GM23338 (cell line): ENCODE measurements at regions not wholly inside any gene's neighbourhood (a gene's known extent, or its start where the extent isn't known, plus 50 kb on each side); places are given as distances from the start of the nearest gene placed in this dataset.

Source experiments
- ATAC-seq: fragments of 200-7000 bp; cut with Tn5 transposase; 3 replicates; pipeline ENCODE4 v1.9.1; 2020
- DNase-seq: peaks from one replicate; pipeline ENCODE4 v3.0.0-alpha.2; 2015; ENCODE audit warnings: low spot score
- H2AFZ ChIP-seq: fragments of 200-600 bp; sonication (generic); 2 replicates; pipeline ENCODE4 v1.8.0; 2016; ENCODE audit warnings: antibody characterized with exemption, mild to moderate bottlenecking, moderate library complexity
- H3F3A ChIP-seq: fragments of 200-600 bp; sonication (generic); replicated peaks from 2 replicates; pipeline ENCODE4 v1.8.0; 2017; ENCODE audit warnings: antibody characterized with exemption, mixed run types, low read depth
- H3K27ac ChIP-seq: fragments of 200-600 bp; sonication (generic); 2 replicates; pipeline ENCODE4 v1.6.1; 2016; ENCODE audit warnings: low read depth
- H3K27me3 ChIP-seq: fragments of 200-600 bp; sonication (generic); 2 replicates; pipeline ENCODE4 v1.8.0; 2016; ENCODE audit warnings: mild to moderate bottlenecking, mixed run types, moderate library complexity; ENCODE audit not compliant: insufficient read depth
- H3K36me3 ChIP-seq: fragments of 200-600 bp; sonication (generic); 2 replicates; pipeline ENCODE4 v1.8.0; 2016; ENCODE audit warnings: mild to moderate bottlenecking; ENCODE audit not compliant: insufficient read depth
- H3K4me1 ChIP-seq: fragments of 200-600 bp; sonication (generic); 2 replicates; pipeline ENCODE4 v1.8.0; 2016; ENCODE audit warnings: mild to moderate bottlenecking, moderate library complexity; ENCODE audit not compliant: insufficient read depth
- H3K4me2 ChIP-seq: fragments of 200-600 bp; sonication (generic); 2 replicates; pipeline ENCODE4 v1.7.1; 2017; ENCODE audit warnings: mixed run types
- H3K4me3 ChIP-seq: fragments of 200-600 bp; sonication (generic); 2 replicates; pipeline ENCODE4 v1.6.1; 2016; ENCODE audit warnings: mixed run types
- H3K79me2 ChIP-seq: fragments of 200-600 bp; sonication (generic); replicated peaks from 2 replicates; pipeline ENCODE4 v1.8.0; 2017; ENCODE audit warnings: mild to moderate bottlenecking; ENCODE audit not compliant: insufficient read depth
- H3K9me2 ChIP-seq: fragments of 200-600 bp; sonication (generic); 2 replicates; pipeline ENCODE4 v1.8.0; 2017; ENCODE audit not compliant: insufficient read depth
- H4K20me1 ChIP-seq: fragments of 200-600 bp; sonication (generic); replicated peaks from 2 replicates; pipeline ENCODE4 v1.8.0; 2017; ENCODE audit warnings: mild to moderate bottlenecking; ENCODE audit not compliant: insufficient read depth
- H3K27ac Mint-ChIP-seq: 2 replicates; pipeline ENCODE4 v1.8.0; 2020; ENCODE audit warnings: inconsistent platforms, mild to moderate bottlenecking, moderate library complexity, mixed read lengths
- H3K27me3 Mint-ChIP-seq: 3 replicates; pipeline ENCODE4 v1.8.0; 2022; ENCODE audit warnings: low read depth, mild to moderate bottlenecking, moderate library complexity, mixed read lengths, inconsistent platforms; ENCODE audit not compliant: insufficient read depth, poor library complexity
- H3K36me3 Mint-ChIP-seq: 3 replicates; pipeline ENCODE4 v1.8.0; 2021; ENCODE audit warnings: low read depth, mild to moderate bottlenecking, inconsistent platforms, moderate library complexity, mixed read lengths
- H3K4me1 Mint-ChIP-seq: 3 replicates; pipeline ENCODE4 v1.8.0; 2020; ENCODE audit warnings: mild to moderate bottlenecking, inconsistent platforms, mixed read lengths
- H3K4me3 Mint-ChIP-seq: 3 replicates; pipeline ENCODE4 v1.8.0; 2021; ENCODE audit warnings: moderate library complexity, mild to moderate bottlenecking, inconsistent platforms, mixed read lengths
- H3K9me3 Mint-ChIP-seq: 3 replicates; pipeline ENCODE4 v1.8.0; 2020; ENCODE audit warnings: moderate library complexity, mild to moderate bottlenecking, inconsistent platforms, mixed read lengths
- EZH2phosphoT487 ChIP-seq: fragments of 200-600 bp; sonication (generic); IDR thresholded peaks from one replicate; pipeline ENCODE4 v1.8.1; 2018; ENCODE audit warnings: antibody characterized with exemption; ENCODE audit not compliant: unreplicated experiment
- JUNB ChIP-seq: IDR thresholded peaks from one replicate; pipeline ENCODE4 v1.6.1; 2016; ENCODE audit warnings: antibody characterized with exemption; ENCODE audit not compliant: unreplicated experiment
- NANOG ChIP-seq: IDR thresholded peaks from 2 replicates; pipeline ENCODE4 v1.6.1; 2016; ENCODE audit warnings: antibody characterized with exemption, borderline replicate concordance
- REST ChIP-seq: IDR thresholded peaks from one replicate; pipeline ENCODE4 v1.6.1; 2018; ENCODE audit warnings: antibody characterized with exemption; ENCODE audit not compliant: unreplicated experiment
- TF ChIP-seq, protein P1 (sequence below): fragments of 250-450 bp; sonication (Bioruptor Pico); IDR thresholded peaks from 2 replicates; pipeline ENCODE4 v1.5.0; 2020; ENCODE audit warnings: mild to moderate bottlenecking, moderate library complexity
- TF ChIP-seq, protein P2 (sequence below): IDR thresholded peaks from 2 replicates; pipeline ENCODE4 v1.6.1; 2016; ENCODE audit warnings: antibody characterized with exemption

DNA sequence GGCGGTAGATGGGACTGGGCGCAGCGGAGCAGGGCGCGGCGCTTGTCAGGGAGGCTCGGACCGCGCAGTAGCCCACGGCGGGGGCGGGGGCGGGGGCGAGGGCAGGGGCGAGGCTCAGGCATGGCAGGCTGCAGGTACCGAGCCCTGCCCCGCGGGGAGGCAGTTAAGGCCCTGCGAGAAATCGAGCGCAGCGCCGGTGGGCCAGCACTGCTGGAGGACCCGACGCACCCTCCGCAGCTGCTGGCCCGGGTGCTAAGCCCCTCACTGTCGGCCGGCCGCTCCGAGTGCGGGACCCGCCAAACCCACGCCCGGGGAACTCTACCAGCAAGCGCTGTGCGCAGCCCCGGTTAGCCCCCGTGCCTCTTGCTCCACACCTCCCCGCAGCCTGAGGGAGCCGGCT lies 90.2 kb upstream of the RPL38 start:
- no peak overlapping the region for H3K27ac Mint-ChIP-seq
- no peak for TF ChIP-seq JUNB
- TF ChIP-seq REST: no peak
- no peak for TF ChIP-seq NANOG
- TF ChIP-seq EZH2phosphoT487: no peak
- TF ChIP-seq, protein P1, sequence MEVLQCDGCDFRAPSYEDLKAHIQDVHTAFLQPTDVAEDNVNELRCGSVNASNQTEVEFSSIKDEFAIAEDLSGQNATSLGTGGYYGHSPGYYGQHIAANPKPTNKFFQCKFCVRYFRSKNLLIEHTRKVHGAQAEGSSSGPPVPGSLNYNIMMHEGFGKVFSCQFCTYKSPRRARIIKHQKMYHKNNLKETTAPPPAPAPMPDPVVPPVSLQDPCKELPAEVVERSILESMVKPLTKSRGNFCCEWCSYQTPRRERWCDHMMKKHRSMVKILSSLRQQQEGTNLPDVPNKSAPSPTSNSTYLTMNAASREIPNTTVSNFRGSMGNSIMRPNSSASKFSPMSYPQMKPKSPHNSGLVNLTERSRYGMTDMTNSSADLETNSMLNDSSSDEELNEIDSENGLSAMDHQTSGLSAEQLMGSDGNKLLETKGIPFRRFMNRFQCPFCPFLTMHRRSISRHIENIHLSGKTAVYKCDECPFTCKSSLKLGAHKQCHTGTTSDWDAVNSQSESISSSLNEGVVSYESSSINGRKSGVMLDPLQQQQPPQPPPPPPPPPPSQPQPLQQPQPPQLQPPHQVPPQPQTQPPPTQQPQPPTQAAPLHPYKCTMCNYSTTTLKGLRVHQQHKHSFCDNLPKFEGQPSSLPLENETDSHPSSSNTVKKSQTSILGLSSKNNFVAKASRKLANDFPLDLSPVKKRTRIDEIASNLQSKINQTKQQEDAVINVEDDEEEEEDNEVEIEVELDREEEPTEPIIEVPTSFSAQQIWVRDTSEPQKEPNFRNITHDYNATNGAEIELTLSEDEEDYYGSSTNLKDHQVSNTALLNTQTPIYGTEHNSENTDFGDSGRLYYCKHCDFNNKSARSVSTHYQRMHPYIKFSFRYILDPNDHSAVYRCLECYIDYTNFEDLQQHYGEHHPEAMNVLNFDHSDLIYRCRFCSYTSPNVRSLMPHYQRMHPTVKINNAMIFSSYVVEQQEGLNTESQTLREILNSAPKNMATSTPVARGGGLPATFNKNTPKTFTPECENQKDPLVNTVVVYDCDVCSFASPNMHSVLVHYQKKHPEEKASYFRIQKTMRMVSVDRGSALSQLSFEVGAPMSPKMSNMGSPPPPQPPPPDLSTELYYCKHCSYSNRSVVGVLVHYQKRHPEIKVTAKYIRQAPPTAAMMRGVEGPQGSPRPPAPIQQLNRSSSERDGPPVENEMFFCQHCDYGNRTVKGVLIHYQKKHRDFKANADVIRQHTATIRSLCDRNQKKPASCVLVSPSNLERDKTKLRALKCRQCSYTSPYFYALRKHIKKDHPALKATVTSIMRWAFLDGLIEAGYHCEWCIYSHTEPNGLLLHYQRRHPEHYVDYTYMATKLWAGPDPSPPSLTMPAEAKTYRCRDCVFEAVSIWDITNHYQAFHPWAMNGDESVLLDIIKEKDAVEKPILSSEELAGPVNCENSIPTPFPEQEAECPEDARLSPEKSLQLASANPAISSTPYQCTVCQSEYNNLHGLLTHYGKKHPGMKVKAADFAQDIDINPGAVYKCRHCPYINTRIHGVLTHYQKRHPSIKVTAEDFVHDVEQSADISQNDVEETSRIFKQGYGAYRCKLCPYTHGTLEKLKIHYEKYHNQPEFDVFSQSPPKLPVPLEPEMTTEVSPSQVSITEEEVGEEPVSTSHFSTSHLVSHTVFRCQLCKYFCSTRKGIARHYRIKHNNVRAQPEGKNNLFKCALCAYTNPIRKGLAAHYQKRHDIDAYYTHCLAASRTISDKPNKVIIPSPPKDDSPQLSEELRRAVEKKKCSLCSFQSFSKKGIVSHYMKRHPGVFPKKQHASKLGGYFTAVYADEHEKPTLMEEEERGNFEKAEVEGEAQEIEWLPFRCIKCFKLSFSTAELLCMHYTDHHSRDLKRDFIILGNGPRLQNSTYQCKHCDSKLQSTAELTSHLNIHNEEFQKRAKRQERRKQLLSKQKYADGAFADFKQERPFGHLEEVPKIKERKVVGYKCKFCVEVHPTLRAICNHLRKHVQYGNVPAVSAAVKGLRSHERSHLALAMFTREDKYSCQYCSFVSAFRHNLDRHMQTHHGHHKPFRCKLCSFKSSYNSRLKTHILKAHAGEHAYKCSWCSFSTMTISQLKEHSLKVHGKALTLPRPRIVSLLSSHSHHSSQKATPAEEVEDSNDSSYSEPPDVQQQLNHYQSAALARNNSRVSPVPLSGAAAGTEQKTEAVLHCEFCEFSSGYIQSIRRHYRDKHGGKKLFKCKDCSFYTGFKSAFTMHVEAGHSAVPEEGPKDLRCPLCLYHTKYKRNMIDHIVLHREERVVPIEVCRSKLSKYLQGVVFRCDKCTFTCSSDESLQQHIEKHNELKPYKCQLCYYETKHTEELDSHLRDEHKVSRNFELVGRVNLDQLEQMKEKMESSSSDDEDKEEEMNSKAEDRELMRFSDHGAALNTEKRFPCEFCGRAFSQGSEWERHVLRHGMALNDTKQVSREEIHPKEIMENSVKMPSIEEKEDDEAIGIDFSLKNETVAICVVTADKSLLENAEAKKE (CRISPR knock-in tag): no peak
- TF ChIP-seq, protein P2, sequence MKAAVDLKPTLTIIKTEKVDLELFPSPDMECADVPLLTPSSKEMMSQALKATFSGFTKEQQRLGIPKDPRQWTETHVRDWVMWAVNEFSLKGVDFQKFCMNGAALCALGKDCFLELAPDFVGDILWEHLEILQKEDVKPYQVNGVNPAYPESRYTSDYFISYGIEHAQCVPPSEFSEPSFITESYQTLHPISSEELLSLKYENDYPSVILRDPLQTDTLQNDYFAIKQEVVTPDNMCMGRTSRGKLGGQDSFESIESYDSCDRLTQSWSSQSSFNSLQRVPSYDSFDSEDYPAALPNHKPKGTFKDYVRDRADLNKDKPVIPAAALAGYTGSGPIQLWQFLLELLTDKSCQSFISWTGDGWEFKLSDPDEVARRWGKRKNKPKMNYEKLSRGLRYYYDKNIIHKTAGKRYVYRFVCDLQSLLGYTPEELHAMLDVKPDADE: no peak
- Histone ChIP-seq H3K27ac (no peak overlapping the region), H3K4me3 (no peak overlapping the region), H3K4me2 (no peak overlapping the region), H3K36me3 (no peaks in the 10 kb centered on the region), H2AFZ (no peak overlapping the region), H4K20me1 (no peaks in the 10 kb centered on the region), H3K27me3 (no peaks in the 10 kb centered on the region), H3K79me2 (no peaks in the 10 kb centered on the region), H3K4me1 (peaks cover 25% of the 10 kb centered on the region), H3K9me2 (no peaks in the 10 kb centered on the region), H3F3A (no peaks in the 10 kb centered on the region)
- no peaks in the 10 kb centered on the region; the same call in 2 of the 3 replicates for H3K9me3 Mint-ChIP-seq
- peaks cover 45% of the 10 kb centered on the region for H3K4me1 Mint-ChIP-seq
- no peaks in the 10 kb centered on the region for H3K36me3 Mint-ChIP-seq
- H3K4me3 Mint-ChIP-seq: no peak overlapping the region
- peaks cover 21% of the 10 kb centered on the region for H3K27me3 Mint-ChIP-seq
- no peak for ATAC-seq
- DNase-seq: no peak
